ENCODE measurements at regions not wholly inside any gene's neighbourhood (a gene's known extent, or its start where the extent isn't known, plus 50 kb on each side); places are given as distances from the start of the nearest gene placed in this dataset.
A peak's percentile ranks its signal among the peaks of the same experiment; 100 is the strongest.

GRCh38 chr13:68369739-68370138 lies 1139.6 kb upstream of the PCDH9 start:
- DNase-seq (ENCODE audit: low read depth in 4 of 4, low spot score in 3 of 4), result no peak

GRCh38 chr13:68368922-68369321 lies 1138.8 kb upstream of the PCDH9 start:
- no peak for DNase-seq (ENCODE audit: low read depth in 4 of 4, low spot score in 3 of 4)

GRCh38 chr13:68359105-68359504 lies 1129.0 kb upstream of the PCDH9 start:
- no peak for DNase-seq (ENCODE audit: low read depth in 4 of 4, low spot score in 3 of 4)

- no peak for DNase-seq (ENCODE audit: low read depth in 4 of 4, low spot score in 3 of 4)
Measured at GRCh38 chr13:68358294-68358705, 1128.2 kb upstream of the PCDH9 start.

GRCh38 chr13:68350554-68350953 lies 1120.4 kb upstream of the PCDH9 start:
- no peak for DNase-seq (ENCODE audit: low read depth in 4 of 4, low spot score in 3 of 4)

- no peak for DNase-seq (ENCODE audit: low read depth in 4 of 4, low spot score in 3 of 4)
Measured at GRCh38 chr13:68347220-68347619, 1117.1 kb upstream of the PCDH9 start.

GRCh38 chr13:68345963-68346531 lies 1115.9 kb upstream of the PCDH9 start:
- no peak for DNase-seq (ENCODE audit: low read depth in 4 of 4, low spot score in 3 of 4)

- DNase-seq (ENCODE audit: low read depth in 4 of 4, low spot score in 3 of 4), result no peak
Measured at GRCh38 chr13:68323124-68323523, 1093.0 kb upstream of the PCDH9 start.

GRCh38 chr13:68319384-68319783 lies 1089.2 kb upstream of the PCDH9 start:
- DNase-seq (ENCODE audit: low read depth in 4 of 4, low spot score in 3 of 4), result no peak

- DNase-seq (ENCODE audit: low read depth in 4 of 4, low spot score in 3 of 4), result peak in 1 of 4 donors; percentile 8
Measured at GRCh38 chr13:68304286-68304893, 1074.3 kb upstream of the PCDH9 start.

- no peak for DNase-seq (ENCODE audit: low read depth in 4 of 4, low spot score in 3 of 4)
Measured at GRCh38 chr13:68293631-68294030, 1063.5 kb upstream of the PCDH9 start.

GRCh38 chr13:68292601-68293000 lies 1062.5 kb upstream of the PCDH9 start:
- no peak for DNase-seq (ENCODE audit: low read depth in 4 of 4, low spot score in 3 of 4)

GRCh38 chr13:68291595-68291994 lies 1061.5 kb upstream of the PCDH9 start:
- no peak for DNase-seq (ENCODE audit: low read depth in 4 of 4, low spot score in 3 of 4)

GRCh38 chr13:68275758-68276157 lies 1045.6 kb upstream of the PCDH9 start:
- DNase-seq (ENCODE audit: low read depth in 4 of 4, low spot score in 3 of 4), result no peak

- DNase-seq (ENCODE audit: low read depth in 4 of 4, low spot score in 3 of 4), result no peak
Measured at GRCh38 chr13:68272652-68273051, 1042.5 kb upstream of the PCDH9 start.

GRCh38 chr13:68264692-68265091 lies 1034.6 kb upstream of the PCDH9 start:
- no peak for DNase-seq (ENCODE audit: low read depth in 4 of 4, low spot score in 3 of 4)

GRCh38 chr13:68261105-68261504 lies 1031.0 kb upstream of the PCDH9 start:
- no peak for DNase-seq (ENCODE audit: low read depth in 4 of 4, low spot score in 3 of 4)

- DNase-seq (ENCODE audit: low read depth in 4 of 4, low spot score in 3 of 4), result peak in 1 of 4 donors; percentile 9
Measured at GRCh38 chr13:68257111-68257842, 1027.1 kb upstream of the PCDH9 start.

- no peak for DNase-seq (ENCODE audit: low read depth in 4 of 4, low spot score in 3 of 4)
Measured at GRCh38 chr13:68254151-68254550, 1024.0 kb upstream of the PCDH9 start.

GRCh38 chr13:68234274-68234673 lies 1004.1 kb upstream of the PCDH9 start:
- DNase-seq (ENCODE audit: low read depth in 4 of 4, low spot score in 3 of 4), result no peak

GRCh38 chr13:68232351-68233130 lies 1002.4 kb upstream of the PCDH9 start:
- DNase-seq (ENCODE audit: low read depth in 4 of 4, low spot score in 3 of 4), result no peak
